ENCODE measurements at regions not wholly inside any gene's neighbourhood (a gene's known extent, or its start where the extent isn't known, plus 50 kb on each side); places are given as distances from the start of the nearest gene placed in this dataset.

DNA sequence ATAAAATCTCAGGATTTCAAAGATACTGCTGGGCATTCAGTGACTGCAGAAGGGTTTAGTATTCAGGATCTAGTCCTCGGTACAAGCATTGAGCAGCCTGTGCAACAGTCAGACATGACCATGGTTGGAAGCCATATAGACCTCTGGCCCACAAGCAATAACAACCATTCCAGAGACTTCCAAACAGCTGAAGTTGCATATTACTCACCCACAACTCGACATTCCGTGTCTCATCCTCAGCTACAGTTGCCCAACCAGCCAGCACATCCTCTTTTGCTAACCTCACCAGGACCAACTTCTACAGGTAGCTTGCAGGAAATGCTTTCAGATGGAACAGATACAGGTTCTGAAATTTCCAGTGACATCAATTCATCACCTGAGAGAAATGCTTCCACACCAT is 156.8 kb downstream of the C11orf91 start:
- no peak for TF ChIP-seq POLR2AphosphoS5 (IDR thresholded peaks at IDR 0.05)
- TF ChIP-seq, protein P1, sequence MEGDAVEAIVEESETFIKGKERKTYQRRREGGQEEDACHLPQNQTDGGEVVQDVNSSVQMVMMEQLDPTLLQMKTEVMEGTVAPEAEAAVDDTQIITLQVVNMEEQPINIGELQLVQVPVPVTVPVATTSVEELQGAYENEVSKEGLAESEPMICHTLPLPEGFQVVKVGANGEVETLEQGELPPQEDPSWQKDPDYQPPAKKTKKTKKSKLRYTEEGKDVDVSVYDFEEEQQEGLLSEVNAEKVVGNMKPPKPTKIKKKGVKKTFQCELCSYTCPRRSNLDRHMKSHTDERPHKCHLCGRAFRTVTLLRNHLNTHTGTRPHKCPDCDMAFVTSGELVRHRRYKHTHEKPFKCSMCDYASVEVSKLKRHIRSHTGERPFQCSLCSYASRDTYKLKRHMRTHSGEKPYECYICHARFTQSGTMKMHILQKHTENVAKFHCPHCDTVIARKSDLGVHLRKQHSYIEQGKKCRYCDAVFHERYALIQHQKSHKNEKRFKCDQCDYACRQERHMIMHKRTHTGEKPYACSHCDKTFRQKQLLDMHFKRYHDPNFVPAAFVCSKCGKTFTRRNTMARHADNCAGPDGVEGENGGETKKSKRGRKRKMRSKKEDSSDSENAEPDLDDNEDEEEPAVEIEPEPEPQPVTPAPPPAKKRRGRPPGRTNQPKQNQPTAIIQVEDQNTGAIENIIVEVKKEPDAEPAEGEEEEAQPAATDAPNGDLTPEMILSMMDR (IDR thresholded peaks at IDR 0.05 in 8 of 11, conservative IDR thresholded peaks at IDR 0.05 in 3 of 11), result no peak
- TF ChIP-seq POLR2A (IDR thresholded peaks at IDR 0.05), result no peak

Measured in spleen (tissue), 7 donors.